ENCODE measurements at regions not wholly inside any gene's neighbourhood (a gene's known extent, or its start where the extent isn't known, plus 50 kb on each side); places are given as distances from the start of the nearest gene placed in this dataset.

DNA sequence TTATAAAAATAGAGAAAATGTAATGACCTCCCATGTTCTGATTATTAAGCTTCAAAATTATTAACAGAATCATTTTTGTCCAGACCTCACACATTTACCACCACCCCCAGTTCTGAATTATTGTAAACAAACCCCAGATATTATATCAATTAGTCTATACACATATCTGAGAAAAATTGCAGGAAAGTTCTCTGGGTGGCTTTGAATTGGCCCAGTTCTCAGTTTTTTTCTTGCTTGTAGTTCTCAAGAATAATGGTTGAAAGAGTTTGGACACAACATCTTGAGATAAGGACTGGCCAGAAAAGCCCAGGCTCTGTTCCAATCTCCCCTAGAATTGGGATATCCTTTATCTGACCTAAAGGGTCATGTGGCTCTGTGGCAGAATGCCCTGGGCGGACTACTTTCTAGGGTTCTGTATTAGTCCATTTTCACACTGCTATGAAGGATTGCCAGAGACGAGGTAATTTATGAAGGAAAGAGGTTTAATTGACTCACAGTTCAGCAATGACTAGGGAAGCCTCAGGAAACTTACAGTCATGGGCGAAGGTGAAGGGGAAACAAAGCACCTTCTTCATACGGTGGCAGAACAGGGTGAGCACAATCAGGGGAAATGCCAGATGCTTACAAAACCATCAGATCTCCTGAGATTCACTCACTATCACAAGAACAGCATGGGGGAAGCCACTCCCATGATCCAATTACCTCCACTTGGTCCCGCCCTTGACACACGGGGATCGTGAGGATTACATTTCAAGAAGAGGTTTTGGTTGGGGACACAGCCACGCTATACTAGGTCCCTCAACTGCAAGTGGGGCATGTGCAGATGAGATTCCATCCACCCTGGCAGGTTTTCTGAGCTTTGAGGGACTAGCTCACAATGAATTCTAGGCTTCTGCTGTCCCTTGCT, 1504.6 kb upstream of the FLRT2 start:
- TF ChIP-seq, protein P1, sequence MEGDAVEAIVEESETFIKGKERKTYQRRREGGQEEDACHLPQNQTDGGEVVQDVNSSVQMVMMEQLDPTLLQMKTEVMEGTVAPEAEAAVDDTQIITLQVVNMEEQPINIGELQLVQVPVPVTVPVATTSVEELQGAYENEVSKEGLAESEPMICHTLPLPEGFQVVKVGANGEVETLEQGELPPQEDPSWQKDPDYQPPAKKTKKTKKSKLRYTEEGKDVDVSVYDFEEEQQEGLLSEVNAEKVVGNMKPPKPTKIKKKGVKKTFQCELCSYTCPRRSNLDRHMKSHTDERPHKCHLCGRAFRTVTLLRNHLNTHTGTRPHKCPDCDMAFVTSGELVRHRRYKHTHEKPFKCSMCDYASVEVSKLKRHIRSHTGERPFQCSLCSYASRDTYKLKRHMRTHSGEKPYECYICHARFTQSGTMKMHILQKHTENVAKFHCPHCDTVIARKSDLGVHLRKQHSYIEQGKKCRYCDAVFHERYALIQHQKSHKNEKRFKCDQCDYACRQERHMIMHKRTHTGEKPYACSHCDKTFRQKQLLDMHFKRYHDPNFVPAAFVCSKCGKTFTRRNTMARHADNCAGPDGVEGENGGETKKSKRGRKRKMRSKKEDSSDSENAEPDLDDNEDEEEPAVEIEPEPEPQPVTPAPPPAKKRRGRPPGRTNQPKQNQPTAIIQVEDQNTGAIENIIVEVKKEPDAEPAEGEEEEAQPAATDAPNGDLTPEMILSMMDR (conservative IDR thresholded peaks at IDR 0.05; ENCODE audit: low read length) = no peak
- no peak for TF ChIP-seq EZH2phosphoT487 (IDR thresholded peaks at IDR 0.05; ENCODE audit: borderline replicate concordance, low read depth, low read length)

Data from OCI-LY7 (cell line).